SK-N-SH (cell line): ENCODE measurements at regions not wholly inside any gene's neighbourhood (a gene's known extent, or its start where the extent isn't known, plus 50 kb on each side); places are given as distances from the start of the nearest gene placed in this dataset.

Experiments
- CTCF ChIA-PET: fragments of 300-600, 350-600 bp; formaldehyde crosslinking; extraction: SDS; loops from one replicate; lab custom pipeline; 2021; lab: Yijun Ruan, JAX
- POLR2A ChIA-PET: fragments of 350-600 bp; sonication (Branson Sonifier 250); formaldehyde crosslinking; extraction: SDS; loops from one replicate; lab custom pipeline; 2020; ENCODE audit warnings: antibody characterized with exemption, inconsistent platforms; lab: Yijun Ruan, JAX
- DNase-seq: peaks from one replicate; pipeline ENCODE4 v3.0.0; 2012
- H2AFZ ChIP-seq: fragments of 200-600 bp; sonication (generic); 2 replicates; pipeline ENCODE4 v1.8.1; 2016; ENCODE audit warnings: antibody characterized with exemption, mild to moderate bottlenecking, low read depth
- H3F3A ChIP-seq: fragments of 200-600 bp; sonication (generic); replicated peaks from 2 replicates; pipeline ENCODE3; 2016; ENCODE audit warnings: antibody characterized with exemption, mild to moderate bottlenecking; ENCODE audit not compliant: insufficient read depth
- H3K27ac ChIP-seq, 2 experiments: fragments of 200-500 bp in 1 of 2; fragments of 200-600 bp in 1 of 2; sonication (Bioruptor generic) in 1 of 2; sonication (generic), shearing (Covaris generic) in 1 of 2; 2 replicates each; pipeline versions ENCODE4 v1.5.1 to v1.6.1; 2014 to 2016; ENCODE audit warnings: low read depth in 2 of 2, inconsistent platforms in 1 of 2, low read length in 1 of 2, mild to moderate bottlenecking in 1 of 2, mixed read lengths in 1 of 2
- H3K27me3 ChIP-seq: fragments of 200-600 bp; sonication (generic), shearing (Covaris generic); 2 replicates; pipeline ENCODE4 v1.6.1; 2016; ENCODE audit warnings: mixed run types; ENCODE audit not compliant: insufficient read depth
- H3K36me3 ChIP-seq, 2 experiments: fragments of 200-500 bp in 1 of 2; fragments of 200-600 bp in 1 of 2; sonication (Bioruptor generic) in 1 of 2; sonication (generic) in 1 of 2; replicated peaks in 1 of 2; 2 replicates each; pipeline versions ENCODE3 to v1.5.1; 2014 to 2016; ENCODE audit warnings: low read length in 1 of 2, mild to moderate bottlenecking in 1 of 2; ENCODE audit not compliant: insufficient read depth in 2 of 2, control insufficient read depth in 1 of 2
- H3K4me1 ChIP-seq, 2 experiments: fragments of 200-500 bp in 1 of 2; fragments of 200-600 bp in 1 of 2; sonication (Bioruptor generic) in 1 of 2; sonication (generic), shearing (Covaris generic) in 1 of 2; 2 replicates each; pipeline versions ENCODE4 v1.5.1 to v1.6.1; 2014 to 2016; ENCODE audit warnings: low read depth in 1 of 2, low read length in 1 of 2, mixed run types in 1 of 2; ENCODE audit not compliant: insufficient read depth in 2 of 2, control insufficient read depth in 1 of 2
- H3K4me2 ChIP-seq: fragments of 200-600 bp; sonication (generic), shearing (Covaris generic); 2 replicates; pipeline ENCODE4 v1.6.1; 2017; ENCODE audit warnings: mixed run types
- H3K4me3 ChIP-seq, 2 experiments: fragments of 200-500 bp in 1 of 2; fragments of 200-600 bp in 1 of 2; sonication (Bioruptor generic) in 1 of 2; sonication (generic), shearing (Covaris generic) in 1 of 2; 2 replicates each; pipeline versions ENCODE4 v1.5.1 to v1.8.1; 2014 to 2016; ENCODE audit warnings: low read depth in 2 of 2, inconsistent platforms in 1 of 2, low read length in 1 of 2, mild to moderate bottlenecking in 1 of 2, mixed read lengths in 1 of 2, moderate library complexity in 1 of 2
- H3K79me2 ChIP-seq: fragments of 200-600 bp; sonication (generic); 2 replicates; pipeline ENCODE4 v1.8.1; 2017; ENCODE audit warnings: mild to moderate bottlenecking; ENCODE audit not compliant: insufficient read depth
- H3K9ac ChIP-seq: fragments of 200-600 bp; sonication (generic); 2 replicates; pipeline ENCODE4 v1.6.1; 2017; ENCODE audit warnings: mixed run types
- H3K9me2 ChIP-seq: fragments of 200-600 bp; sonication (generic); 2 replicates; pipeline ENCODE4 v1.6.1; 2017; ENCODE audit warnings: mixed run types
- H3K9me3 ChIP-seq: fragments of 200-600 bp; sonication (generic); 2 replicates; pipeline ENCODE4 v1.6.1; 2017; ENCODE audit warnings: mixed run types, mild to moderate bottlenecking, moderate library complexity
- H4K20me1 ChIP-seq: fragments of 200-600 bp; sonication (generic); 2 replicates; pipeline ENCODE4 v1.6.1; 2017; ENCODE audit warnings: mild to moderate bottlenecking, mixed run types; ENCODE audit not compliant: insufficient read depth
- CTCF ChIP-seq: fragments of 200-600 bp; sonication (generic); IDR thresholded peaks from 2 replicates; pipeline ENCODE4 v1.6.1; 2017; ENCODE audit warnings: antibody characterized with exemption, mild to moderate bottlenecking, moderate library complexity
- ELF1 ChIP-seq: IDR thresholded peaks from 2 replicates; pipeline ENCODE4 v1.4.0; 2012
- EP300 ChIP-seq, 2 experiments: IDR thresholded peaks; 2 replicates each; pipeline versions ENCODE4 v1.4.0 to v1.6.1; 2012; ENCODE audit warnings: borderline replicate concordance in 1 of 2, low read depth in 1 of 2, low read length in 1 of 2
- EZH2phosphoT487 ChIP-seq: fragments of 200-600 bp; sonication (generic); IDR thresholded peaks from 2 replicates; pipeline ENCODE4 v1.6.1; 2017; ENCODE audit warnings: low read depth, mixed run types, mild to moderate bottlenecking, antibody characterized with exemption, moderate library complexity, borderline replicate concordance
- FOXM1 ChIP-seq: IDR thresholded peaks from 2 replicates; pipeline ENCODE4 v1.4.0; 2012; ENCODE audit warnings: low read depth, mild to moderate bottlenecking
- RCOR1 ChIP-seq: fragments of 150-350 bp; IDR thresholded peaks from 2 replicates; pipeline ENCODE4 v1.6.1; 2017; ENCODE audit warnings: antibody characterized with exemption, low read length
- SIN3A ChIP-seq: IDR thresholded peaks from 2 replicates; pipeline ENCODE4 v1.6.1; 2012; ENCODE audit warnings: low read depth, mild to moderate bottlenecking, low read length, moderate library complexity, borderline replicate concordance
- SMC3 ChIP-seq: IDR thresholded peaks from 2 replicates; pipeline ENCODE4 v1.6.1; 2012; ENCODE audit warnings: low read depth, low read length, improper control_type of control experiment
- TCF12 ChIP-seq: IDR thresholded peaks from 2 replicates; pipeline ENCODE4 v1.4.0; 2012
- TEAD4 ChIP-seq: IDR thresholded peaks from 2 replicates; pipeline ENCODE4 v1.4.0; 2012; ENCODE audit warnings: mild to moderate bottlenecking, borderline replicate concordance; ENCODE audit not compliant: insufficient read depth
- USF1 ChIP-seq: IDR thresholded peaks from 2 replicates; pipeline ENCODE4 v1.4.0; 2012; ENCODE audit warnings: low read depth, borderline replicate concordance
- YY1 ChIP-seq: IDR thresholded peaks from 2 replicates; pipeline ENCODE4 v1.4.0; 2012; ENCODE audit warnings: low read depth, mild to moderate bottlenecking
- WGBS: methylation state at CpG from one replicate; pipeline ENCODE4 v1.1.6; 2017; ENCODE audit warnings: low lambda C conversion rate; 5-methylcytosine and 5-hydroxymethylcytosine counted together

GRCh38 chr7:155154586-155154985 is 84.5 kb downstream of the HTR5A start (continued):
- TF ChIP-seq CTCF = no peak
- TF ChIP-seq USF1 = no peak
- TF ChIP-seq SIN3A = no peak
- TF ChIP-seq FOXM1 = no peak
- TF ChIP-seq, all 33 proteins: peak for 0

GRCh38 chr7:155161690-155162089 is 91.6 kb downstream of the HTR5A start:
- H3K79me2 ChIP-seq = no peaks in the 10 kb centered on the region
- POLR2A ChIA-PET = no interaction called here
- H3K4me1 ChIP-seq = no peaks in the 10 kb centered on the region
- no peak overlapping the region for H3K4me2 ChIP-seq
- H3K9me3 ChIP-seq = no peaks in the 10 kb centered on the region
- no peak overlapping the region for H3K9ac ChIP-seq
- no peak overlapping the region for H3K4me3 ChIP-seq
- no peaks in the 10 kb centered on the region for H3K9me2 ChIP-seq
- 8% methylated on average over 5 of the region's 5 CpGs for WGBS
- CTCF ChIA-PET = interaction anchor here (0.6 to 1.4 kb wide), 2 partner anchors 19 to 218 kb away, joined by 3 read pairs; no protein-coding TSS in a partner anchor
- no peaks in the 10 kb centered on the region for H4K20me1 ChIP-seq
- H3K27me3 ChIP-seq = peaks cover 10% of the 10 kb centered on the region; the same call in 1 of the 2 replicates
- H2AFZ ChIP-seq = no peak overlapping the region
- TF ChIP-seq TCF12 (no peak), ELF1 (no peak), CTCF (no peak), TEAD4 (no peak)
- H3F3A ChIP-seq = no peaks in the 10 kb centered on the region
- H3K36me3 ChIP-seq = no peaks in the 10 kb centered on the region
- DNase-seq = no peak
- no peak overlapping the region for H3K27ac ChIP-seq

- Histone ChIP-seq H3K9me3 (no peaks in the 10 kb centered on the region), H2AFZ (no peak overlapping the region), H3K9me2 (no peaks in the 10 kb centered on the region), H4K20me1 (no peaks in the 10 kb centered on the region), H3F3A (no peaks in the 10 kb centered on the region), H3K27ac (no peak overlapping the region), H3K4me2 (no peak overlapping the region), H3K9ac (no peak overlapping the region), H3K79me2 (no peaks in the 10 kb centered on the region), H3K27me3 (peaks cover 10% of the 10 kb centered on the region; the same call in 1 of the 2 replicates), H3K4me3 (no peak overlapping the region), H3K4me1 (no peaks in the 10 kb centered on the region), H3K36me3 (no peaks in the 10 kb centered on the region)
- no peak for DNase-seq
- ChIA-PET CTCF (interaction anchor here (0.6 to 1.4 kb wide), 3 partner anchors 126 to 1171 kb away, joined by 3 read pairs; no protein-coding TSS in a partner anchor), POLR2A (no interaction called here)
- TF ChIP-seq EZH2phosphoT487 (no peak), EP300 (IDR thresholded peaks at IDR 0.05; ENCODE audit: borderline replicate concordance in 1 of 2, low read depth in 1 of 2, low read length in 1 of 2) (no peak), YY1 (no peak), SMC3 (no peak), RCOR1 (no peak)
These were observed 92.3 kb downstream of the HTR5A start for GRCh38 chr7:155162422-155162821.
